IMR-90 (cell line): ENCODE measurements at regions not wholly inside any gene's neighbourhood (a gene's known extent, or its start where the extent isn't known, plus 50 kb on each side); places are given as distances from the start of the nearest gene placed in this dataset.

Experiments used
- CTCF ChIP-seq: conservative IDR thresholded peaks from 2 replicates; pipeline ENCODE4 v1.5.1; 2012; ENCODE audit warnings: mild to moderate bottlenecking, low read depth, low read length, improper control_type of control experiment
- MAFK ChIP-seq: IDR thresholded peaks from 2 replicates; pipeline ENCODE4 v1.6.1; 2012; ENCODE audit warnings: low read depth, low read length, improper control_type of control experiment
- MAZ ChIP-seq: IDR thresholded peaks from 2 replicates; pipeline ENCODE4 v1.6.1; 2012; ENCODE audit warnings: low read depth, mild to moderate bottlenecking, low read length, improper control_type of control experiment, moderate library complexity, borderline replicate concordance
- MXI1 ChIP-seq: IDR thresholded peaks from 2 replicates; pipeline ENCODE4 v1.6.1; 2012; ENCODE audit warnings: low read depth, mild to moderate bottlenecking, low read length, moderate library complexity, borderline replicate concordance
- POLR2A ChIP-seq: IDR thresholded peaks from 2 replicates; pipeline ENCODE4 v1.6.1; 2012; ENCODE audit warnings: mild to moderate bottlenecking, low read depth, low read length
- RFX5 ChIP-seq: IDR thresholded peaks from 2 replicates; pipeline ENCODE4 v1.8.0; 2012; ENCODE audit warnings: low read depth, mild to moderate bottlenecking, low read length, moderate library complexity
- SMC3 ChIP-seq: fragments of 150-350 bp; IDR thresholded peaks from 2 replicates; pipeline ENCODE4 v1.6.1; 2016; ENCODE audit warnings: low read depth, mild to moderate bottlenecking, antibody characterized with exemption, low read length, moderate library complexity

GRCh38 chr11:119491753-119492510 lies 69.0 kb upstream of the THY1 start:
- TF ChIP-seq SMC3 (peak; percentile 47), POLR2A (no peak), CTCF (peak; percentile 40), MAZ (no peak), RFX5 (no peak), MAFK (no peak), MXI1 (no peak)
